ENCODE measurements at regions not wholly inside any gene's neighbourhood (a gene's known extent, or its start where the extent isn't known, plus 50 kb on each side); places are given as distances from the start of the nearest gene placed in this dataset.

GRCh38 chr6:112439010-112439409, 91.9 kb downstream of the RFPL4B start:
- Histone ChIP-seq H3K79me2 (ENCODE audit: insufficient read depth, low read length) (no peaks in the 10 kb centered on the region), H3K9ac (ENCODE audit: low read length) (no peak overlapping the region), H3K4me1 (ENCODE audit: insufficient read depth, low read length, severe bottlenecking) (no peaks in the 10 kb centered on the region), H3K36me3 (ENCODE audit: insufficient read depth, low read length) (no peaks in the 10 kb centered on the region), H3K4me2 (ENCODE audit: low read length) (no peak overlapping the region), H3K9me3 (ENCODE audit: low read length) (no peaks in the 10 kb centered on the region), H3K27me3 (ENCODE audit: insufficient read depth, low read length) (no peaks in the 10 kb centered on the region), H3K4me3 (ENCODE audit: low read depth, low read length, poor library complexity, severe bottlenecking) (no peak overlapping the region), H2AFZ (ENCODE audit: low read length) (no peak overlapping the region), H3K9me2 (ENCODE audit: low read depth, low read length) (no peaks in the 10 kb centered on the region), H4K20me1 (ENCODE audit: insufficient read depth, low read length) (no peaks in the 10 kb centered on the region), H3K27ac (ENCODE audit: low read depth, low read length, poor library complexity, severe bottlenecking) (no peak overlapping the region), H3F3A (ENCODE audit: insufficient read depth, low read length) (no peaks in the 10 kb centered on the region)
- no peak for TF ChIP-seq EZH2 (IDR thresholded peaks at IDR 0.05; ENCODE audit: borderline replicate concordance, low read length)
- TF ChIP-seq, protein P1, sequence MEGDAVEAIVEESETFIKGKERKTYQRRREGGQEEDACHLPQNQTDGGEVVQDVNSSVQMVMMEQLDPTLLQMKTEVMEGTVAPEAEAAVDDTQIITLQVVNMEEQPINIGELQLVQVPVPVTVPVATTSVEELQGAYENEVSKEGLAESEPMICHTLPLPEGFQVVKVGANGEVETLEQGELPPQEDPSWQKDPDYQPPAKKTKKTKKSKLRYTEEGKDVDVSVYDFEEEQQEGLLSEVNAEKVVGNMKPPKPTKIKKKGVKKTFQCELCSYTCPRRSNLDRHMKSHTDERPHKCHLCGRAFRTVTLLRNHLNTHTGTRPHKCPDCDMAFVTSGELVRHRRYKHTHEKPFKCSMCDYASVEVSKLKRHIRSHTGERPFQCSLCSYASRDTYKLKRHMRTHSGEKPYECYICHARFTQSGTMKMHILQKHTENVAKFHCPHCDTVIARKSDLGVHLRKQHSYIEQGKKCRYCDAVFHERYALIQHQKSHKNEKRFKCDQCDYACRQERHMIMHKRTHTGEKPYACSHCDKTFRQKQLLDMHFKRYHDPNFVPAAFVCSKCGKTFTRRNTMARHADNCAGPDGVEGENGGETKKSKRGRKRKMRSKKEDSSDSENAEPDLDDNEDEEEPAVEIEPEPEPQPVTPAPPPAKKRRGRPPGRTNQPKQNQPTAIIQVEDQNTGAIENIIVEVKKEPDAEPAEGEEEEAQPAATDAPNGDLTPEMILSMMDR (IDR thresholded peaks at IDR 0.05; ENCODE audit: low read length) = no peak

GRCh38 chr6:112439432-112439831, 92.3 kb downstream of the RFPL4B start:
- Histone ChIP-seq H3K4me1 (ENCODE audit: insufficient read depth, low read length, severe bottlenecking) (no peaks in the 10 kb centered on the region), H4K20me1 (ENCODE audit: insufficient read depth, low read length) (no peaks in the 10 kb centered on the region), H3K79me2 (ENCODE audit: insufficient read depth, low read length) (no peaks in the 10 kb centered on the region), H3K4me3 (ENCODE audit: low read depth, low read length, poor library complexity, severe bottlenecking) (no peak overlapping the region), H3K27ac (ENCODE audit: low read depth, low read length, poor library complexity, severe bottlenecking) (no peak overlapping the region), H3K36me3 (ENCODE audit: insufficient read depth, low read length) (no peaks in the 10 kb centered on the region), H3K9ac (ENCODE audit: low read length) (no peak overlapping the region), H3K27me3 (ENCODE audit: insufficient read depth, low read length) (no peaks in the 10 kb centered on the region), H3K9me3 (ENCODE audit: low read length) (no peaks in the 10 kb centered on the region), H2AFZ (ENCODE audit: low read length) (no peak overlapping the region), H3F3A (ENCODE audit: insufficient read depth, low read length) (no peaks in the 10 kb centered on the region), H3K9me2 (ENCODE audit: low read depth, low read length) (no peaks in the 10 kb centered on the region), H3K4me2 (ENCODE audit: low read length) (no peak overlapping the region)
- TF ChIP-seq, protein P1 (IDR thresholded peaks at IDR 0.05; ENCODE audit: low read length) = no peak
- no peak for TF ChIP-seq EZH2 (IDR thresholded peaks at IDR 0.05; ENCODE audit: borderline replicate concordance, low read length)

DNA sequence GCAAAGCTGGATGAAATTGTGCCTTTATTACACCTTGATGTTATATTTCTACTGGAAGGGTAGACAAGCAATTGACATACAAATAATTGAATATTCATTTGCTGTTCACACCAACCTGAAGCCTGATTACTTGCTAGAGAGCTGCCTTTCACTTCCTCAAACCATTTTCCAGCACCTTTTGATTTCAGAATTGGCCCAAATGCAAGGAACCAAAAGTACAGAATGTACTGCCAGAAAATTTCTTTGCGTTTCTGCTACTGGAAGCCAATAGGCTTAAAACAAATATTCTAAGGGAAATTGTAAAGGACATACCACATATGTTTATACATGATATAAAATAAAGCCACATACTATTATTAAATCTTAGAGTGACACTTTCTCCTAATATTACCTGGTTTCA, 94.5 kb downstream of the RFPL4B start:
- no peaks in the 10 kb centered on the region for H3K36me3 ChIP-seq (ENCODE audit: insufficient read depth, low read length)
- TF ChIP-seq, protein P1 (IDR thresholded peaks at IDR 0.05; ENCODE audit: low read length) = no peak
- TF ChIP-seq EZH2 (IDR thresholded peaks at IDR 0.05; ENCODE audit: borderline replicate concordance, low read length) = no peak
- H3K4me2 ChIP-seq (ENCODE audit: low read length) = no peak overlapping the region
- H3K79me2 ChIP-seq (ENCODE audit: insufficient read depth, low read length) = no peaks in the 10 kb centered on the region
- H3K27me3 ChIP-seq (ENCODE audit: insufficient read depth, low read length) = no peaks in the 10 kb centered on the region
- H4K20me1 ChIP-seq (ENCODE audit: insufficient read depth, low read length) = no peaks in the 10 kb centered on the region
- H3K9me3 ChIP-seq (ENCODE audit: low read length) = no peaks in the 10 kb centered on the region
- H3K4me1 ChIP-seq (ENCODE audit: insufficient read depth, low read length, severe bottlenecking) = no peaks in the 10 kb centered on the region
- H3K4me3 ChIP-seq (ENCODE audit: low read depth, low read length, poor library complexity, severe bottlenecking) = no peak overlapping the region
- H2AFZ ChIP-seq (ENCODE audit: low read length) = no peak overlapping the region
- no peaks in the 10 kb centered on the region for H3F3A ChIP-seq (ENCODE audit: insufficient read depth, low read length)
- H3K9me2 ChIP-seq (ENCODE audit: low read depth, low read length) = no peaks in the 10 kb centered on the region
- H3K27ac ChIP-seq (ENCODE audit: low read depth, low read length, poor library complexity, severe bottlenecking) = no peak overlapping the region
- no peak overlapping the region for H3K9ac ChIP-seq (ENCODE audit: low read length)
